ENCODE measurements at regions not wholly inside any gene's neighbourhood (a gene's known extent, or its start where the extent isn't known, plus 50 kb on each side); places are given as distances from the start of the nearest gene placed in this dataset.

GRCh38 chr2:196335221-196335634, 163.8 kb upstream of the STK17B start:
- TF ChIP-seq POLR2A (IDR thresholded peaks at IDR 0.05) (no peak), CTCF (IDR thresholded peaks at IDR 0.05) (no peak), POLR2AphosphoS5 (IDR thresholded peaks at IDR 0.05; ENCODE audit: insufficient read depth in 1 of 2, low read depth in 1 of 2) (no peak)
- H3K4me1 ChIP-seq: no peaks in the 10 kb centered on the region
- no peaks in the 10 kb centered on the region for H3K9me3 ChIP-seq
- no peak for DNase-seq (ENCODE audit: extremely low spot score in 2 of 2)
- H3K4me3 ChIP-seq: no peak overlapping the region
- H3K27me3 ChIP-seq: no peaks in the 10 kb centered on the region
- intact Hi-C loops (cut with DNase I): no loop called here
- no peaks in the 10 kb centered on the region for H3K36me3 ChIP-seq
- no peak overlapping the region for H3K27ac ChIP-seq

GRCh38 chr2:196336207-196336606, 164.8 kb upstream of the STK17B start:
- intact Hi-C loops (cut with DNase I): no loop called here
- DNase-seq (ENCODE audit: extremely low spot score in 2 of 2): no peak

GRCh38 chr2:196336715-196337114, 165.3 kb upstream of the STK17B start:
- DNase-seq (ENCODE audit: extremely low spot score in 2 of 2): no peak
- TF ChIP-seq CTCF (IDR thresholded peaks at IDR 0.05) (no peak), POLR2A (IDR thresholded peaks at IDR 0.05) (no peak), POLR2AphosphoS5 (IDR thresholded peaks at IDR 0.05; ENCODE audit: insufficient read depth in 1 of 2, low read depth in 1 of 2) (no peak)
- Histone ChIP-seq H3K9me3 (no peaks in the 10 kb centered on the region), H3K27me3 (no peaks in the 10 kb centered on the region), H3K4me1 (no peaks in the 10 kb centered on the region), H3K36me3 (no peaks in the 10 kb centered on the region), H3K27ac (no peak overlapping the region), H3K4me3 (no peak overlapping the region)
- intact Hi-C loops (cut with DNase I): no loop called here

More at GRCh38 chr2:196336207-196336606, 164.8 kb upstream of the STK17B start:
- H3K27ac ChIP-seq: no peak overlapping the region
- TF ChIP-seq POLR2AphosphoS5 (IDR thresholded peaks at IDR 0.05; ENCODE audit: insufficient read depth in 1 of 2, low read depth in 1 of 2) (no peak), POLR2A (IDR thresholded peaks at IDR 0.05) (no peak), CTCF (IDR thresholded peaks at IDR 0.05) (no peak)
- H3K4me3 ChIP-seq: no peak overlapping the region
- H3K4me1 ChIP-seq: no peaks in the 10 kb centered on the region
- H3K27me3 ChIP-seq: no peaks in the 10 kb centered on the region
- no peaks in the 10 kb centered on the region for H3K9me3 ChIP-seq
- no peaks in the 10 kb centered on the region for H3K36me3 ChIP-seq

- H3K36me3 ChIP-seq: no peaks in the 10 kb centered on the region
- intact Hi-C loops (cut with DNase I): no loop called here
- no peak overlapping the region for H3K4me3 ChIP-seq
- DNase-seq (ENCODE audit: extremely low spot score in 2 of 2): no peak
- H3K27ac ChIP-seq: no peak overlapping the region
- TF ChIP-seq CTCF (IDR thresholded peaks at IDR 0.05) (no peak), POLR2AphosphoS5 (IDR thresholded peaks at IDR 0.05; ENCODE audit: insufficient read depth in 1 of 2, low read depth in 1 of 2) (no peak), POLR2A (IDR thresholded peaks at IDR 0.05) (no peak)
- H3K27me3 ChIP-seq: no peaks in the 10 kb centered on the region
- H3K9me3 ChIP-seq: no peaks in the 10 kb centered on the region
- no peaks in the 10 kb centered on the region for H3K4me1 ChIP-seq
Observed at GRCh38 chr2:196337208-196337953, 166.0 kb upstream of the STK17B start.

- intact Hi-C loops (cut with DNase I): no loop called here
- Histone ChIP-seq H3K27me3 (no peaks in the 10 kb centered on the region), H3K27ac (no peak overlapping the region), H3K36me3 (no peaks in the 10 kb centered on the region), H3K4me3 (no peak overlapping the region), H3K9me3 (no peaks in the 10 kb centered on the region), H3K4me1 (no peaks in the 10 kb centered on the region)
- DNase-seq (ENCODE audit: extremely low spot score in 2 of 2): no peak
- TF ChIP-seq POLR2AphosphoS5 (IDR thresholded peaks at IDR 0.05; ENCODE audit: insufficient read depth in 1 of 2, low read depth in 1 of 2) (no peak), CTCF (IDR thresholded peaks at IDR 0.05) (no peak), POLR2A (IDR thresholded peaks at IDR 0.05) (no peak)
Observed at GRCh38 chr2:196338440-196338839, 167.1 kb upstream of the STK17B start.

Measured in vagina (tissue), 2 donors.